Caki2 (cell line): ENCODE measurements at regions not wholly inside any gene's neighbourhood (a gene's known extent, or its start where the extent isn't known, plus 50 kb on each side); places are given as distances from the start of the nearest gene placed in this dataset.

Source experiments
- DNase-seq: peaks from one replicate; pipeline ENCODE4 v3.0.0-alpha.2; 2015; ENCODE audit warnings: low read depth
- in situ Hi-C: cut with HindIII; loops from 2 replicates; pipeline ENCODE4 v1.10.0; 2016; ENCODE audit warnings: low sequenced_read_pairs, low pct_unique_long_range_greater_than_20kb, mixed read lengths

DNA sequence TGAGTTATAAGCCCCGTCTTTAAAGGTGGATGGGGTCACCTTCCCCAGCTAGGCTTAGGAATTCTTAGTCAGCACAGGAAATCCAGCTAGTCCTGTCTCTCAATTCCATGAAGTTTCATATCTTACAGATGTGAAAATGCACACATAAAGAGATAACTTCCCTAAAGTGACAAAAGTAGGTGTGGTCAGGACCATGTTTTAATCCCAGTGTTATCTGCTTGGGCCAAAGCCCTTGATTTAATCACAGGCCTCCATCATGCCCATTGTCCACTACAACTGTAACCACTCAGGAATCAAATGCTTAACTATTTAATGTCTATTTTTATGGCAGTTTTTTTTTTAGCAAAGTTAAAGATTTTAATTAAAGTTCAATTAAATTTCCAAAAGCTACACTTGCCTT is 194.4 kb upstream of the BTG1 start:
- in situ Hi-C loops, result no loop called here
- no peak for DNase-seq

DNA sequence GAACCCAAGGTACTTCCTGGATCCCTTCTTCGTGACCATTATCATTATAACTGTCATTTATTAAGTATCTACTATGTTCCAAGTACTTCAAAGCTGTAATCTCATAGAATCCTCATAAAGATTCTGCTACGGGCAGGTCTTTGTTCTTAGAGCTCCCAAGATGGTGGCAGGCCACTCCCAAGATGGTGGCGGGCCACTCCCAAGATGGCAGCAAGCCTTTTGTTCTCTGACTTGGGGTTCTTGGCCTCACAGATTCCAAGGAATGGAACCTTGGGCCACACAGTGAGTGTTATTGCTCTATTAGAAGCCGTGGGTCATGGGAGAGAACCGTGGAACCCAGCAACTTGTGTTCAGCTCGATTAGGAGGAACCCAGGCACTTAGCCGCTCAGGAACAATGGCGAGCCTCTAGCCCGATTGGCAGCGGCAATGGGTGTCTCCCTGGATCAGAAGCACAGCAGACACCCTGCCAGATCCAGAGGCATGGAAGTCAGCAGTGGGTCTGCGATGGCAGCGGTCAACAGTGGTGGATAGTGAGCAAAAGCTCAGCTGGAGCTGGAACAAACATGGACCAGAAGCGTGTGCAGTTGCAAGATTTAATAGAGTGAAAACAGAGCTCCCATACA is 193.7 kb upstream of the BTG1 start:
- DNase-seq, result no peak
- in situ Hi-C loops, result no loop called here

DNA sequence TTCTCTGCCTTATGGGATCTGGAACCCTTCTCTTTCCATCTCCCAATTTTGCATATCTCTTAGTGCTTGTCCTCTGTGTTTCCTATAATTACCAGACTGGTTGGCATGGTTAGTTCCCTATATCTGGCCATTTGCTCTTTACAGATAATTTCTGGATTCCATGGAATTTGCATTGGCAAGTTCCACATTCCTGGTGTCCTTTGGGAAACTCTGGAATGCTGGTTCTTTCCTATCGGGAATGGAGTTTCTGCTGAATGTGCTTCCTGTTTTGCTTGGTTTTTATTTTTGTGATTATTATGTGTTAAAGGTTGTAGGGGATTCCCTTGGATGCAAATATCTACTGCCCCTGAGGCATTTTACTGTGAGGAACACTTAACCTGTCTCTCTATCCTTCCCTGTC is 193.0 kb upstream of the BTG1 start:
- DNase-seq, result no peak
- in situ Hi-C loops, result no loop called here

- DNase-seq, result no peak
- in situ Hi-C loops, result no loop called here
Measured at GRCh38 chr12:92338102-92338501, 192.5 kb upstream of the BTG1 start.

GRCh38 chr12:92337128-92337527 is 191.5 kb upstream of the BTG1 start:
- DNase-seq, result no peak
- in situ Hi-C loops, result no loop called here

GRCh38 chr12:92336641-92337040 is 191.0 kb upstream of the BTG1 start:
- DNase-seq, result no peak
- in situ Hi-C loops, result no loop called here

GRCh38 chr12:92335831-92336230 is 190.2 kb upstream of the BTG1 start:
- no peak for DNase-seq
- in situ Hi-C loops, result no loop called here

DNA sequence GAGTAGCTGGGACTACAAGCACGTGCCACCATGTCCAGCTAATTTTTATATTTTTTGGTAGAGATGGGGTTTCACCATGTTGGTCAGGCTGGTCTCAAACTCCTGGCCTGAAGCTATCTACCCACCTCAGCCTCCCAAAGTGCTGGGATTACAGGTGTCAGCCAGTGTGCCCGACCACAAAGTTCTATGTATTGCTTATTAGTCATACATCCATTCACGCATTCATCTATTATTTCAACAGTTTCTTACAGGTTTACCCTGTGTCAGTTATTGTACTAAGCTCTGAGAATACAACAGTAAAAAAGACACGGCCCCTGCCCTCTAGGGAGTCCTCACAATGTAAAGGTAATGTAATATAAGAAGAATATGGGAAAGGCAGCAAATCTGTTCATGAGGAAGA is 188.9 kb upstream of the BTG1 start:
- in situ Hi-C loops, result no loop called here
- no peak for DNase-seq

GRCh38 chr12:92332552-92332951 is 186.9 kb upstream of the BTG1 start:
- DNase-seq, result no peak
- in situ Hi-C loops, result no loop called here

- DNase-seq, result no peak
- in situ Hi-C loops, result no loop called here
Measured at GRCh38 chr12:92331383-92331782, 185.7 kb upstream of the BTG1 start.

GRCh38 chr12:92330654-92331053 is 185.0 kb upstream of the BTG1 start:
- DNase-seq, result no peak
- in situ Hi-C loops, result no loop called here

DNA sequence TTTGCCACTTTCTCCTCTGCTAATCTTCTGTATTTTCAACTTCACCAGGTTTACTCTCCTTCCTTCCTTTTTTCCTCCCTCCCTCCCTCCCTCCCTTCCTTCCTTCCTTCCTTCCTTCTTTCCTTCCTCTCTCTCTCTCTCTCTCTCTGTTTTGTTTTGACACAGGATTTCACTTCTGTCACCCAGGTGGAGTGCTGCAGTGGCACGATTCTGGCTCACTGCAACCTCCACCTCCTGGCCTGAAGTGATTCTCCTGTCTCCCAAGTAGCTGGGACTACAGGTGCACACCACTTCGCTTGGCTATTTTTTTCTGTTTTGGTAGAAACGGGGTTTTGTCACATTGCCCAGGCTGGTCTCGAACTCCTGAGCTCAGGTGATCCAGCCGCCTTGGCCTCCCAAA is 181.2 kb upstream of the BTG1 start:
- in situ Hi-C loops, result no loop called here

GRCh38 chr12:92324849-92325500 is 179.3 kb upstream of the BTG1 start:
- in situ Hi-C loops, result no loop called here
- no peak for DNase-seq

More for the DNA sequence above, 181.2 kb upstream of the BTG1 start:
- DNase-seq, result no peak

- in situ Hi-C loops, result no loop called here
Measured at GRCh38 chr12:92312463-92312964, 166.9 kb upstream of the BTG1 start.

GRCh38 chr12:92304371-92305055 is 158.9 kb upstream of the BTG1 start:
- in situ Hi-C loops, result no loop called here
- DNase-seq, result no peak

More at GRCh38 chr12:92312463-92312964, 166.9 kb upstream of the BTG1 start:
- no peak for DNase-seq

DNA sequence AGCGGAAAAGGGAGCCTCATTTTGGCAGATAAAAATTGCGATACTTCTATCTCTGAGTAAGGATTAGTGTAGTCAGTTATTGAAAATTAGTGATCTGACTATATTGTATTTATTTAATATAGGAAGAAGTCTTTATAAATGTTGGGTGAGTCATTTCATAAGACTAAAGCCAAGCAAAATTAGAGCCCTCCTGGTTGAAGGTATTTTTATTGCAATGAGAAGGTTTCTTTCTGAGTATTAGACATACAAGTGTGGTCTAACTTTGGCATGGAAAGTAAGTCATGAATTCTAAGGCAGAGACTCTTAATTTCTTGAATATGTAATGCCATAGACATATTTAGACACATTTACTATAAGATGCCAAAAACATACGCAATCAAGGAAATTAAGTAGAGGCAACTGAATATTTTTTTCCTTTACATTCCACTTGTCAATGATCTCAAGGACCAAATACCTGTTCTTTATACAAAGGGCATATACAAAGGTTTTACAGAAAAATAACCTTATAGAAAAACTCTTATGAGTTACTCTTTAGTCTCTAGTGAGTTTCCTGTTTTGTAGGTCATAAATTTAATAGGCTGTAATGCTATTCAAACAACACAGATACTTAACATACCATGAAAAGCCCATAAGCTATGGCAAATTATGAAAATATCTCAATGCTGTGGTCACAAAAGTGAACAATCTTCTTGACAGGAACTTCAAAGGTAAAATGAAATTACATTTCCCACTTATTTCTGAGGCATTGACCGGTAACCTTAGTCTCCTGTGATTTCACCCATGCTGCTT is 156.6 kb upstream of the BTG1 start:
- in situ Hi-C loops, result no loop called here
- no peak for DNase-seq

DNA sequence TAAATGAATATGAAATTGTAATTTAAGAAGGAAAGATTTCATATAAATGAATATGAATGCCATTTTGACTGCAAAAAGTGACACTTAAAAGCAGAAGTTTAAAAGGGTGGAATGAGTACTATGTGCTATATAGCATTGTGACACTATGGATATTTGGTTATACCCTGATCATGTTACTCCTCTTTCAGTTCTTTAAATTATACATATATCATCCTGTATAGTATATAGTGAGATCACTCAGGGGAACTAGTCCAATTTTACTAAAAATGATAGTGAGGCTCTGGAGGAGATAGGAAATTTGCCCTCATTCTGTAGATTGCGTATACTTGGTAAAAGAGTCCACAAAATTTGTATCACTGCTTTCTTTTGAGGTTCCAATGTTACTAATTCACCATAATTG is 155.7 kb upstream of the BTG1 start:
- DNase-seq, result no peak
- in situ Hi-C loops, result no loop called here

- in situ Hi-C loops, result no loop called here
- DNase-seq, result no peak
Measured at GRCh38 chr12:92300777-92301176, 155.1 kb upstream of the BTG1 start.

GRCh38 chr12:92299744-92300143 is 154.1 kb upstream of the BTG1 start:
- no peak for DNase-seq
- in situ Hi-C loops, result no loop called here
